ENCODE measurements at regions not wholly inside any gene's neighbourhood (a gene's known extent, or its start where the extent isn't known, plus 50 kb on each side); places are given as distances from the start of the nearest gene placed in this dataset.
"Not testable (repeated sequence)": the region's sequence is repeated elsewhere in the genome, so short reads cannot be mapped to it uniquely, and the experiment has no call there.

DNA sequence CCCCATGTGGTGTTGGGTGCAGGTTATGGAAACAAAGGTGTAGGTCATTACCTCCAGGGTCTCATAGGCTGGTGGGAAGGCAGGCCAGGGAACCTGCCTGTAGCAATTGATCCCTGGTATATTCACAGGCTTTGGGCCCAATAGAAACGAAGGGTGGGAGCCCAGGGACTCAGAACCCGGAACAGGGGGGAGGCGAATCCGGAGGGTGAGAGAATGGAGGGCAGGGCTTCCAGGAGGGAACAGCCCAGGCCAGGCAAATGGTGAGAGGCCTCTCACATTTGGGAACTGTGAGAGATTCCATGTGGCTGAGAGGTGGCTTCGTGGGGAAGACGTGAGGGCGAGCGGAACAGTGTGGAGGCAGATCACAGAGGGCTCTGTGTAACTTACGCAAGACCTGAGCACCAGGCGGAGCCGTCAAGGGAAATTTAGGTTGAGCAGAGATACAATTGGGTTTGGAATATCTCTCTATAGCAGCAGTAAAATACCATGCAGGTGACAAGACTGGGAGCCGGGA, 267.1 kb downstream of the ERMARD start:
- DNase-seq (ENCODE audit: low read depth): no peak

DNA sequence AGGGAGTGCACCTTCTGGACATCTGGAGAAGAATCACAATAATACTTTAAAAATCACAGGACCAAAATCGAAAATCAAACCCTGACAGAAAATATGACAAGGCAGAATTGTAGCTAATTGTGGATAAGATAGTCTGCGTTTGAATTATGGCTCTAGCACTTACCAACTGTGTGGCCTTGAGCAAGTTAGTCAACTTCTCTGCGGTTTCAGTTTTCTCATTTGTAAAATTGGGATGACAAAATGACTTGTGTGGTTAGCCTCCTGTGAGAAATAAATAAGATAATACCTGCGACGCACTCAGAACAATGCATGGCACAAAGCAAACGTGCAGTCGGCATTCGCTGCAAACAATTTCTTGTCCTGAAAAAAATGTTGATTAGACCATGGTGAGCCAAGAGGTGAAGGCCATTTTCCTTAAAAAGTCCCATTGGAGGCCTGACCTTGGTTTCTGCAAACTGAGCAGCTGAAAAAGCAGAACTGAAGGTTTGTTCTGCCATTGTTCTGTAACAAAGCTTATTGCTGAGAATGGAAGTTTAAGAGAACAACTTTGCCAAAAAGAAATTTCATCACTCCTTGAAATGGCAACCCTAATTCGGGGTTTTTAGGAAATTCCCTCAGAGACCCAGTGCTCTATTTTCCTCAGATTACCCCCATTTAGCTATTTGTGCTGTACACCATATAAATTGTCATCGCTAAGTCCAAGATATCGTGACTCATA, 266.3 kb downstream of the ERMARD start:
- DNase-seq (ENCODE audit: low read depth): no peak

DNA sequence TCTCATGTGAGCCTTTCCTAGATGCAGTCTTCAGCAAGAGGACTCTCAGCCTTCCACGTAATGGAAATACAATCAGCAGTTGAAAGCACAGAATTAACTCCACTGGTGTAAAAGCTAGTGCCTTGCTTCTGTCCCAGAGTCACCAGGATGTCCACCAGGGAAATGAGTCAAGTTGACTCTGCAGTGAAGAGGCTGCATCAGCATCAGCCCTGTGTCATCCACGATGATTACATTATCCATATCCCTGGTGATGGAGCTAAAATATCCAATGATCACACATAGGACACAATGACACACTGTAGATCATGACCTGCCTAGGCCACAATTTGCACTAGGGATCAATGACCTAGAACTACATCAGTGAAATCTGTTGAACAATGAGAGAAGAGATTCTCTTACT, 262.4 kb downstream of the ERMARD start:
- DNase-seq (ENCODE audit: low read depth): no peak

DNA sequence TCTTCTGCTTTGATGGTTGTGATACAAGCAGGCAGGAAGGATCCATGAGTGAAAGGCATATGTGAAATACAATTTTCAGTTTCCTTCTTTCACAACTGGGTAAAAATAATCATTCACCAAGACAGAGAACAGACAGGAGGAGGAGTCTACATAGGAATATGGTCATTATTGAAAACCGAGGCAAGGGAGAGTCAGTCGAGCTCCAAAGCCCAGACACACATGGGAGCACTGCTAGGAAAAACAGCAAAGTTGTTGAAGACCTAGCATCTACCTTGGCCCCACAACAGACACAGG, 260.6 kb downstream of the ERMARD start:
- no peak for DNase-seq (ENCODE audit: low read depth)

DNA sequence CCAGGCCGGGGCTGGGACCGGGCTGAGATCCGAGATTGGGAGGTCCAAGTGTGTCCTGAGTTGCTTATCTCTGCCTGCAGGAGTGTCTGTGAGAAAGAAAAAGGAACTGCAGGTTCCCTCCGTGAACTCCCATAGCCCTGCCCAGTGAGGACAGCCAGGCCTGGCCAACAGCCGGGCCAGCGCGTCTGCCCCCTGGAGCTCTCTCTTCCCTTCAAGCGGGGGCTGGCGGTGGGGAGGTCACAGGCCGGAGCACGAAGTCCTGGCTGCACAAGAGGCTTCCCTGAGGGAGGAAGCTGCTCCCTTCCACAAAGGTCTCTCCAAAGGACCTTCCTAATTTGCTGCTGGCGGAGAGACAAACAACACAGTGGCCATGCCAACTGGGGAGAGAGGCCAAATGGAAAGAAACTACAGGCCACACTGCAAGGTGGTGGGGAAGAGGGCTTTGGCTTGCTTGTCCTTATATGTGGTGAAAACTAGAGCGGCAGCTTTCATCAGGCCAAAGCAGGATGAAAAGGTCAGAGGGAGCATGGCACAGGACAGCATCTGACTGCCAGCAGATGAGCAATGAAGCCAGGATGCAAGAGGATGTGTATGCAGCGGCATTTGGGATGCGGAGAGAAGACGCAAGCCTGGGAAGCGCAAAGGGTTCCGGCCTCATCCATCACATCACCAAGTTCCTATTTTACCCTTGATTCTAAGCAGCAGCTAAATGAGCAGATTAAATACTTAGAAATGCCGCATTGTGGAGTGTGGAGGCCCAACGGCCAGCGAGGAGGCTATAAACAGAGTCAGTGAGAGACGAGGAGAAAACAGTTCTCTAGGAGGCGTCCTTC, 260.0 kb downstream of the ERMARD start:
- DNase-seq (ENCODE audit: low read depth): no peak

DNA sequence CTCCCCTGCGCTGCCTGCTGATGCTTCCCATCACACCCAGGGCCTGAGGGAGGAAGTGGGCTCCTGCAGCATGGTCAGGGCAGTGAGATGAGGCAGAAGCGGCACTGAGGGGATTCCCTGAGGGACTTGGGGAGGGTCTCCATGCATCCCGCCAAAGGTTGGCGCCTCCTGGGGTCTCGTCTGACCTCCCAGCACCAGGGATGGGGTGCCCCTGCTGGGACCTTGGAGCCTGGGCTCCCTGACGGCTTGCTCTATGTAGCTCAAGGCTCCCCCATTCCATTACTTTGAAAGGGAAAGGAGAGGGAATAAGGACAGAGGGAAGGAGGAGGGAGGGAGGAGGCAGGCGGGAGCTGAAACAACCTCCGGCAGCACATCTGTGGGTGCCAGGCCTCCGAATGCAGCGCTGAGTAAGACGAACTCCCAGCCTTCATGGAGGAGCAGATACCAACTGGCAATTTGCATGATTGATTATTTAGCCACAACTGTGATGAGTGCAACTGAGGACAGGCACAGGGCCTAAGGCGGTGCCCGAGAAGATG, 259.3 kb downstream of the ERMARD start:
- no peak for DNase-seq (ENCODE audit: low read depth)

DNA sequence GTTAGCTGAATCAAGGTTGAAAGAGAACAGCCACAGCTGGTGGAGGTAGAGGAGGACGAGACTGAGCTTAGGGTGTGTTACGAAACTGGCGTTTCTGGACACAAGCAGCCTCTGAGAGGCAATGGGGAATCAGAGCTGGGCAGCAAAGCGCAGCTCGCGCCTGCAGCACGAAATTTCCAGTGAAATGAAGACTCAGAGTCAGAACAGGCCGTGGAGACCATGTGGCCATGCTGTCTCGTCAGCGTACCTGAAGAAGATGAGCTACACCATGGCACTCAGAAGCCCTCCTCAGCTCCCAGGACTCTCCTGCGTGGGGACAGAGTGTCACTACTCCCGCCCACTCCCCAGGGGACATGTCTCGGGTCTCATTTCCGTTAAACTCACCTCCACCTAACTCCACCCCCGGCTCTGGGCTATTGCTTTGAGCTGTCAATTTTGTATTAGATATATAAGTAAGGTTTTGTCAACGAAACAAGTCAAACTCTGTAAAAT, 256.9 kb downstream of the ERMARD start:
- no peak for DNase-seq (ENCODE audit: low read depth)

DNA sequence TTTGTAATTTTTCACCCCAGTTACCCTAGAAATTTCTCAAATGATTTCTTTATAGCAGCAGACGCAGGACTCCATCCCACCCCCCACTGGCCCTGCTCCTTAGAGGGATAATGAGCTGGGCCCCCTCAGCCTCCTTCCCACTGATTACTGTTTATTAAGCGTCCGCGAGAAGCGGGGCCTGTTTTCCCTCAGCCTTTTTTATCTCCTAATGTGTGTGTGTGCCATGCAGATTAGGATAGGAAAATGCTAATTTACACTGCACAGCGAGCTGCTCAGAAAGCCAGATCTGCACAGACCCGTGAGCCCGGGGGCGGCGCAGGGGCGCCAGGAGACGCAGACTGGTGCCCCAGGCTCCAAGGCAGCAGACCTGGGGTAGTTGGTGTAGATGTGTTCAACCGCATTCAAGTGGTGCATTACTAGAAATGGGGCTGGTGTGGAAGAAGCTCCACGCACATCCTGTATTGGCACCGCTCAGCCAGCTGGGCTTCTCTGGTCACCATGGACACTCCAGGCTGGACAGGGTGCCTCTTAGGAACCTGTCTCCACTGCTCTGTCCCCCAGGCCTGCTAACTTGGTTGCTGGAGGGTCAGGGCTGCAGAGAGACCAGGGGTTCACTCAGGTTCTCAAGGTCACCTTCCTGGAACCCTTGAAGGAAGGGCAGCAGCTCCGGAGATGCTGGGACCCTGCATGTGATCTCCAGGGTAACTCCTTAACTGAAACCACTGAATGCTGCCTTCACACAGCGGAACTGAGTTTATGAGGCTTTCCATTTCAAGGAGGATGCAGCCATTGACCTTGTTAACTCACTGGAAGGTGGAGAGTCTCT, 256.3 kb downstream of the ERMARD start:
- no peak for DNase-seq (ENCODE audit: low read depth)

DNA sequence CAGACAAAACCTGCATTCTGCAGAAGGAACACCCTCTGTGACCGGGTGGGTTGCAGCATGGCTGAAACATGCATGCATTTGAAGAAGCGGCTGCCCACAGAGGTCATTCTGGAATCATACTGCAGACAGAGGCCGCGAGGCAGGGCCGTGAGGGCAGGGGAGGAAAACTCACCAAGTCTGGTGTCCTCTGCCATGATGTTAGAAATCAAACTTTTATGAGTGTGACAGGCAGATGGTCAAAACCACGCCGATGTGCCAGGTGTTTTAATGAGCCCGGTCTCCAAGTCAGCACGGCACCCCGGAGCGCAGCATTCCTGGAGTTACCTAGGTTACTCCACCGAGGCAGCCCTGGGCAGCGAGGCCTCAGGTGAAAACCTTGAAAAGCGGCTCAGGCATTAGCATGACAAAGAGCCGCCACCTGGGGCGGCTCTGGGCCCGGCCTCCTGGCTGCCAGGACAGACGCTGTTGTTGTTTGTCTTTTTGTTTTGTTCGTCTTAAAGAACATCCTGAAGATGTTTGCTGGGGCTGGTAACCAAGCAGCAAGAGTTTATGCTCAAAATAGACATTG, 255.6 kb downstream of the ERMARD start:
- no peak for DNase-seq (ENCODE audit: low read depth)

DNA sequence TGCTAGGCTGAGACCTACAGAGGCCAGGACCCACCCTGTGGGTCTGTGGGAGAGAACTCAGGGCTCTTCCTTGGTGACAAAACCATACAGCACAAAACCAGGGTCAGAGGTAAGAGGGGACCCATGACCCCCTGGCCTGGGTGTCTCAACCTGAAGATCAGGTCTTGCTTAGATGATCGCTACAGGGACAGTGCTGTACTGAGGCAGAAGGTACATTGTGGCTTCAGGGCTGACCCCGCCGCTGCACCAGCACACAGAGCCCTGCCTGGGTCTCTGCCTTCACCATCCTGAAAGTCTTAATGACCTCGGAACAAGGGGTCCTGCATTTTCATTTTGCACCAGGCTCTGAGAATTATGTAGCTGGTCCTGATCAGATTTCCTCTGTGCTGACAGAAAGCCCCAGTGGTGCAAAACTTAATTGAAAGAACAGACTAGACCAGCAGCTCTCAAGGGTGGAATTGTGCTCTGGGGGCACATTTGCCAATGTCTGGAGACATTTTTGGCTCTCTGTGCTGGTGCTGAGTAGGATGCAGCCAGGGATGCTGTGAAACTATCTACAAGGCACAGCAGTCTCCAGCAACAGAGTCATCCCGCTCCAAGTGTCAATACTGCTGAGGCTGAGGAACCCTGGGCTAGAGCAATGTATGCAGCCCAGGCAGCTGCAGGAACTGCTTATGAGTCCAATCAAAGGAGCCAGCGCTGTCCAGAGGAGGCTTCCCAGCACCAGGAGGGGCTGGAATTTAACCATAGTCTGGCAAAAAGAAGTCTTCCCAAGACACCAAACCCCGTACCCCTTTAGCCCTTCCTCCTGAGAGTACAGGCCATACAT, 254.9 kb downstream of the ERMARD start:
- no peak for DNase-seq (ENCODE audit: low read depth)

DNA sequence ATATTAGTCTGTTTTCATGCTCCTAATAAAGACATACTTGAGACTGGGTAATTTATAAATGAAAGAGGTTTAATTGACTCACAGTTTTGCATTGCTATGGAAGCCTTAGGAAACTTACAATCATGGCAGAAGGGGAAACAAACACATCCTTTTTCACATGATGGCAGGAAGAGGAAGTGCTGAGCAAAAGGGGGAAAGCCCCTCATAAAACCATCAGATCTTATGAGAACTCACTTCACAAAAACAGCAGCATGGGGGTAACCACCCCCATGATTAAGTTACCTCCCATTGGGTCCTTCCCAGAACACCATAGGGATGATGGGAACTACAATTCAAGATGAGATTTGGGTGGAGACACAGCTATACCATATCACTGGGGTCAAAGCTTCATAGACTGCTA, 254.2 kb downstream of the ERMARD start:
- no peak for DNase-seq (ENCODE audit: low read depth)

DNA sequence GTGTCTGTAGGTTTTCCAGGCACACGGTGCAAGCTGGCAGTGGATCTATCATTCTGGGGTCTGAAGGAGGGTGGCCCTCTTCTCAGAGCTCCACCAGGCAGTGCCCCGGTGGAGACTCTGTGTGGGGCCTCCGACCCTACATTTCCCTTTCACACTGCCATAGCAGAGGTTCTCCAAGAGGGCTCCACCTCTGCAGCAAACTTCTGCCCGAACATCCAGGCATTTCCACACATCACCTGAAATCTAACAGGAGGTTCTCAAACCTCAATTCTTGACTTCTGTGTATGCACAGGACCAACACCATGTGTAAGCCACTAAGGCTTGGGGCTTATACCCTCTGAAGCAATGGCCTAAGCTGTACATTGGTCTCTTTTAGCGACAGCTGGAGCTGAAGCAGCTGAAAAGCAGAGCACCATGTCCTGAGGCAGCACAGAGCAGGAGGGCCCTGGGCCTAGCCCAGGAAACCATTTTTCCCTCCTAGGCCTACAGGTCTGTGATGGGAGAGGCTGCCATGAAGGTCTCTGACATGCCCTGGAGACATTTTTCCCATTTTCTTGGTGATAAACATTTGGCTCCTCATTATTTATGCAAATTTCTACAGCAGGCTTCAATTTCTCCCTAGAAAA, 253.3 kb downstream of the ERMARD start:
- no peak for DNase-seq (ENCODE audit: low read depth)

DNA sequence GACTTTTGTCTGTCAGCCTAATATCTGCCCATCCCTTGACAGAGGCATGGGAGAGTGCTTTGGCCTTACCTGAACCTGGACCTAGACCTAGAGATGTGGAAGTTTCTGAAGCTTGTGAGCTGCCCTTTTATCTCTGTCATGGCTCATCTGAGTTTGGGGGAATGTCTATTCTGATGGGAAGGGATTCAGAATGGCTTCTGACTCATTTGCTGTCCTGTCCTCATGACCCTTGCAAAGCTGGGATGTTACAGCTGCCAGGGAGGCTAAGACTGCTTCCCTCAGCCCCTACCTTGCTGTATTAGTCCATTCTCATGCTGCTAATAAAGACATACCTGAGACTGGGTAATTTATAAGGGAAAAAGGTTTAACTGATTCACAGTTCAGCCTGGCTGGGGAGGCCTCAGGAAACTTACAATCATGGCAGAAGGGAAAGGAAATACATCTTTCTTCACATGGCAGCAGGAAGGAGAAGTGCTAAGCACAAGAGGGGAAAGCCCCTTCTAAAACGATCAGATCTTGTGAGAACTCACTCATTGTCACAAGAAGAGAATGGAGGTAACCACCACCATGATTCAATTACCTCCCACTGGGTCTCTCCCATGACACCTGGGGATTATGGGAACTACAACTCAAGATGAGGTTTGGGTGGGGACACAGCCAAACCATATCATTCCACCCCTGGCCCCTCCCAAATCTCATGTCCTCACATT, 252.2 kb downstream of the ERMARD start:
- no peak for DNase-seq (ENCODE audit: low read depth)

DNA sequence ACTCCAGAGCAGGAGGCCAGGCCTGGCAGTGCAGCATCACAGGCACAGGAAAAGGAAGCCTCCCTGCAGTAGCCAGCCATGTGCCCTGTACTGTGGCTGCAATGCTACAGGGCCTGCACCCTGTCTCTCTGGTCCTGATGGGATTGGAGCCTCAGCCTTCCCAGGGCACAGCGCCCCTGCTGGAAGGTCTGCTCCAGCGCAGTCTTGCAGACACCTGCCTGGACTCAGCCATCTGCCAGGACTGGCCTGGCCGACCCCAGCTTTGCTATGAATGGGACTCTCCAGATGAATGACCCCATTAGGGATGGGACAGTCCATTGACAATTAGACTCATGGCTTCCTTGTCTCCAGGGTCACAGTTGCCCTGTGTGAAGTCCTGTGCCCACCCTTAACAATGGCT, 251.6 kb downstream of the ERMARD start:
- DNase-seq (ENCODE audit: low read depth): no peak

DNA sequence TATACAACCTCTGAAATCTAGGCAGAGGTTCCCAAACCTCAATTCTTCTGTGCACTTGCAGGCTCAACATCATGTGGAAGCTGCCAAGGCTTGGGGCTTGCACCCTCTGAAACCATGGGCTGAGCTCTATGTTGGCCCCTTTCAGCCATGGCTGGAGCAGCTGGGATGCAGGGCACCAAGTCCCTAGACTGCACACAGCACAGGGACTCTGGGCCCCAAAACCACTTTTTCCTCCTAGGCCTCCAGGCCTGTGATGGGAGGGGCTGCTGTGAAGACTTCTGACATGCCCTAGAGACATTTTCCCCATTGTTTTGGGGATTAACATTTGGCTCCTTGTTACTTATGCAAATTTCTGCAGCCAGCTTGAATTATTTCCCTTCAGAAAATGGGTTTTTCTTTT, 250.4 kb downstream of the ERMARD start:
- DNase-seq (ENCODE audit: low read depth): not testable (repeated sequence)

DNA sequence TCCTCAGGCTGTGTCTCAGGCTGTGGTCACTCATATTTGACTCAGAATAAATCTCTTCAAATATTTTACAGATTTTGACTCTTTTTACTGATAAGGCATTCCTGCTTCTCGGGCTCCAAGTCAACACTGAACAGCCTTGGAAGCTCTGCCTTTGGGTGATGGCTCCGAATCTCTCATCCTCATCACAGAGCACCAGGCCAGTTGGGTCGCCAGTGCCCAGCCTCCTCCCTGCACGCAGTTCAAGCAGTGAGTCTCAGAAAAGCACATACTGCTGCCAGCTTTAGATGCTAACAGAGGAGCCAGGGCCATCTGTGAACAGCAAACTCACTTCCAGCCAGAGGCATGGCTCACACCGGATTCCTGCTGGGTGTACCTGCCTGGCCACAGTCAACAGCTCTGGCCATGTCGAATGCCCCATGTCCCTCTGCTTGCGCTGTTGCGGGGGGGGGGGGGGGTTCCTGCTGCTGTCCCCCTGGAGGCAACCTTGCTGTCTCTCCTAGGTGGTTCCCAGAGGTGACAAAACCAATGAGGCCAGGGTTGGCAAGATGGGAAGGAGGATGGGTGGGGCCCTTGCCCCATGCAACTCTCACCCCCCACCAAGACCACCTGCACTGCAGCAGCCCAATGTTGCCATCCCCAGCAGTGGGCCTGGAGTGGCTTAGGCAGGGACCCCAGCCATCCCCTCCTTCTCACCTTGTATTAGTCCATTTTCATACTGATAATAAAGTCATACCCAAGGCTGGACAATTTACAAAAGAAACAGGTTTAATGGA, 248.8 kb downstream of the ERMARD start:
- no peak for DNase-seq (ENCODE audit: low read depth)

DNA sequence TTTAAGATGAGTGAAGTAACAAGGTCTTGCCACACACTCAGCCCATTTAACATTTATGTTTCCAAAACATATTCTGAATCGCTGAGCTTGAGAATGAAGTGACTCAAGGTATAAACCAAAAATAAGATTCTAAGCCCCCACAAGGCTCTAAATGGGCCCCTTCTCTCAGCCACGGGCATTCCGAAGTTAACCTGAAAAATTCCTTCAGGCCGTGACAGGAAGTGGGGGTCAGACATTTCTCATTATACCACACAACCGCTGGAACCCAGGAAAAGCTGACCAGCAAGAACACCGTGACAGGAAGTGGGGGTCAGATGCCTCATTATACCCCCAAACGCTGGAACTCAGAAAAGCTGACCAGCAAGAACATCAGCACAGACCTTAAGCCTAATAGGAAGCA, 247.9 kb downstream of the ERMARD start:
- no peak for DNase-seq (ENCODE audit: low read depth)

DNA sequence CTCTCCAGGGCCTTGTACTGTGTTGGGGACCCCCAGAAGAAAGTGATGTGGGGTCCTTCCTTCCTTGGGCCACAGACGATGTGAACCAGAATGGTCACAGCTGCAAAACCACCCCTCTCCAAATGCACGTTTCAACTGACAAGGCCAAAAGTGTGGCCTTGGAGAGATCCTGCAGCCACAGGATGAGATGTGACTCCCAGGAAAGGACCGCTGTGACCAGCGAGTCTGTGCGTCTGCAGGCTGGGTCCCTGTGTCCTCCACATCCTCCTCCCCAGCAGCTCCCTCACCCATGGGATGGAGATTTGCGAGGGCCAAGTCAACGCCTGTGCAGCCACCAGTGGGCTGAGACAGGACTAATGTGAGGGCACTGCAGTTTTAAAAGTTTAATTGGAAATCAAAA, 247.0 kb downstream of the ERMARD start:
- no peak for DNase-seq (ENCODE audit: low read depth)

DNA sequence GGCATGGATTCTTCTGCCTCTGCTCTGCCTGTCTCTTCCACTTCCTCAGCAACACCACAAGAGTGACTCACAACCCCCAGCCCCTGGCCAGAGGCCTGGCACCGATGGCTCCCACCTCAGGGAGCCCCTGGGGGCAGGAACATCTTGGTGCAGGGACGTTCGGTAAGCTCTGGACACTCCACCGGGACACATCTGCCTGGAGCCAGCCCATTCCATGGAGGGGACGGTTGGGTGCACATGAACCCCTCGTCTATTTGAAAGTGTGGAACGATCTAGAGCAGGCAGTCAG, 246.5 kb downstream of the ERMARD start:
- DNase-seq (ENCODE audit: low read depth): no peak

Measured in stimulated activated CD8-positive, alpha-beta memory T cell treated with anti-CD3 and anti-CD28 coated beads, Interleukin-12 subunit alpha, Interleukin-12 subunit beta, amount 100 ng/mL, for 4 hours (primary cell).